Sigmoid colon (tissue), 6 donors: ENCODE measurements at regions not wholly inside any gene's neighbourhood (a gene's known extent, or its start where the extent isn't known, plus 50 kb on each side); places are given as distances from the start of the nearest gene placed in this dataset.

Experiments
- DNase-seq: peaks from one replicate; pipeline ENCODE4 v3.0.0-alpha.2; 2019
- H3K27ac ChIP-seq, 4 donors: fragments of 200-600 bp; sonication (generic); one replicate each; pipeline ENCODE4 v1.5.1; 2016 to 2019; ENCODE audit warnings: mild to moderate bottlenecking in 1 of 4
- H3K27me3 ChIP-seq, 3 donors: fragments of 200-600 bp; sonication (generic); one replicate each; pipeline ENCODE4 v1.5.1; 2019; ENCODE audit warnings: mild to moderate bottlenecking in 1 of 3
- H3K36me3 ChIP-seq, 4 donors: fragments of 200-600 bp; sonication (generic); one replicate each; pipeline ENCODE4 v1.5.1; 2016 to 2019
- H3K4me1 ChIP-seq, 4 donors: fragments of 200-600 bp; sonication (generic); one replicate each; pipeline ENCODE4 v1.5.1; 2017 to 2019
- H3K4me3 ChIP-seq, 4 donors: fragments of 200-600 bp; sonication (generic); one replicate each; pipeline ENCODE4 v1.5.1; 2017 to 2019; ENCODE audit warnings: mild to moderate bottlenecking in 2 of 4, moderate library complexity in 1 of 4
- H3K9me3 ChIP-seq, 4 donors: fragments of 200-600 bp in 3 of 4; sonication (generic) in 3 of 4; one replicate each; pipeline versions ENCODE4 v1.5.1 to v1.6.1; 2013 to 2019
- EP300 ChIP-seq, 4 donors: sonication (generic); formaldehyde crosslinking; IDR thresholded peaks; one replicate each; pipeline ENCODE4 v1.6.1; 2017; ENCODE audit warnings: antibody characterized with exemption in 4 of 4
- POLR2A ChIP-seq, 2 donors: fragments of 450-650 bp; IDR thresholded peaks; one replicate each; pipeline ENCODE4 v1.6.1; 2016; ENCODE audit warnings: antibody characterized with exemption in 2 of 2, mild to moderate bottlenecking in 2 of 2, moderate library complexity in 2 of 2
- POLR2AphosphoS5 ChIP-seq, 4 donors: sonication (generic); formaldehyde crosslinking; IDR thresholded peaks; one replicate each; pipeline ENCODE4 v1.6.1; 2017; ENCODE audit warnings: antibody characterized with exemption in 4 of 4
- WGBS, 2 donors: extraction: QIAGEN DNeasy Blood & Tissue Kit; methylation state at CpG; one replicate each; pipeline ENCODE4 v1.1.7; 2013; 5-methylcytosine and 5-hydroxymethylcytosine counted together
- intact Hi-C: fragments of 100-400 bp; cut with DNase I; formaldehyde crosslinking; loops from one replicate; pipeline ENCODE4 v1.15.1; 2023
- TF ChIP-seq, protein P1 (sequence below), 4 experiments: fragments of 450-650 bp in 3 of 4; fragments of 200-600 bp in 1 of 4; IDR thresholded peaks; one replicate each; pipeline ENCODE4 v1.5.1; 2016 to 2019; ENCODE audit warnings: antibody characterized with exemption in 4 of 4, mild to moderate bottlenecking in 3 of 4, moderate library complexity in 2 of 4
- donor health status: healthy with polysubstance abuse.
- donor health status: healthy.

DNA sequence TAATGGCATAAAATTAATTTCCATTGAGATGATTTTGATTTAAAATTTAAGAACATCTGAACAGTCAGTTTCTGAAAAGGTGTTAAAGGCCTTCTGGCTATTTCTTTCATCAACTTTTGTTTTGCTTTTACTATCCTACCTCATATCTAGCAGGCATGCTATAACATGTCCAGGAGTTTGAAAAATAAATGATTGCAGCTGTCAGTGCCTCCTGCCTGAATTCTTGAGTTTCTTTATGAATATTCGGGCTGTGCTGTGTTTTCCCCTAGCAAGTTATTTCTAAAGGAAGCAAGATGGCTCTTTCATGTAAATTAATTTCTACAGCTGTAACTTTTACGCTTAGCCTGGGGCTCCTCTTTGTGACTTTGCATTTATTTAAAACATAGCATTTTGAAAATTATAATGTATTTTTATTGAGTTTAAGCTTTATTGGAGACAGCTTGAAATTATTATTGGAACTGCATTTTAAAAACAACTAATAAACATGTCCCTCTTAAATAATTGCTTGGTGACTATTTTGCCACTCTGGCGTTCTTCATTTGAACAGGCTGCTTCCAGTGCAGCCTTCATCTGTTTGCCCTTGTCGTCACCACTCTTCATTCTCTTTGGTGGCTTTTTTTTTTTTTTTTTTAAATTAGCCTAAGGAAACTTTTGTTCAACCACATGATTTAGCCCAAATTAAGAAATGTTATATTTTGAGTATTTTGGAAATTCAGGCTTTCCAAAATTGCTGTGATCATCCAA is 1083.4 kb upstream of the LRRN3 start:
- Histone ChIP-seq H3K27me3 (no peaks in the 10 kb centered on the region), H3K4me3 (no peak overlapping the region), H3K27ac (no peak overlapping the region), H3K9me3 (no peaks in the 10 kb centered on the region), H3K4me1 (no peaks in the 10 kb centered on the region), H3K36me3 (no peaks in the 10 kb centered on the region)
- DNase-seq = no peak
- 75 to 77% methylated on average over 4 of the region's 4 CpGs for WGBS, 2 donors
- intact Hi-C loops = no loop called here
- TF ChIP-seq POLR2AphosphoS5 (IDR thresholded peaks at IDR 0.05) (no peak), POLR2A (IDR thresholded peaks at IDR 0.05) (no peak), EP300 (IDR thresholded peaks at IDR 0.05) (no peak)
- TF ChIP-seq, protein P1, sequence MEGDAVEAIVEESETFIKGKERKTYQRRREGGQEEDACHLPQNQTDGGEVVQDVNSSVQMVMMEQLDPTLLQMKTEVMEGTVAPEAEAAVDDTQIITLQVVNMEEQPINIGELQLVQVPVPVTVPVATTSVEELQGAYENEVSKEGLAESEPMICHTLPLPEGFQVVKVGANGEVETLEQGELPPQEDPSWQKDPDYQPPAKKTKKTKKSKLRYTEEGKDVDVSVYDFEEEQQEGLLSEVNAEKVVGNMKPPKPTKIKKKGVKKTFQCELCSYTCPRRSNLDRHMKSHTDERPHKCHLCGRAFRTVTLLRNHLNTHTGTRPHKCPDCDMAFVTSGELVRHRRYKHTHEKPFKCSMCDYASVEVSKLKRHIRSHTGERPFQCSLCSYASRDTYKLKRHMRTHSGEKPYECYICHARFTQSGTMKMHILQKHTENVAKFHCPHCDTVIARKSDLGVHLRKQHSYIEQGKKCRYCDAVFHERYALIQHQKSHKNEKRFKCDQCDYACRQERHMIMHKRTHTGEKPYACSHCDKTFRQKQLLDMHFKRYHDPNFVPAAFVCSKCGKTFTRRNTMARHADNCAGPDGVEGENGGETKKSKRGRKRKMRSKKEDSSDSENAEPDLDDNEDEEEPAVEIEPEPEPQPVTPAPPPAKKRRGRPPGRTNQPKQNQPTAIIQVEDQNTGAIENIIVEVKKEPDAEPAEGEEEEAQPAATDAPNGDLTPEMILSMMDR (IDR thresholded peaks at IDR 0.05) = no peak

DNA sequence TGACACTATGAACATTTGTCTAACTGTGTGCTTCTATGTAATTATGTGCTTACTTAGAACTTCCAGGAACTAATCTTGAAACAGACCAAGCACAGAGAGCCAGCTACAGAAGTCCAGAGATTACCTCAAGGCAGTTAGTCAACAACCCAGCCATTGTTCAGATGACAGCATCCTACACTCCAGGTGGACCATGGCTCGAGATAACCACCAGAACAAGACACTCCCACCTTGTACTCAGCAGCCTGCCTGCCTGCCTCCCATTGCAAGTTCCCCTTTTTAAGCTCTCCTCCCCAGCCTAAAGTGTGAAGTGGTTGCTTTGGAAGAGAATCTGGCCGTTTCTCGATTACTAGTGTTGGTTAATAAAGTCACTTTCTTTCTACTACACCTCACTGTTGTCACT is 1080.6 kb upstream of the LRRN3 start:
- TF ChIP-seq EP300 (IDR thresholded peaks at IDR 0.05) (no peak), POLR2A (IDR thresholded peaks at IDR 0.05) (no peak), POLR2AphosphoS5 (IDR thresholded peaks at IDR 0.05) (no peak)
- TF ChIP-seq, protein P1 (IDR thresholded peaks at IDR 0.05) = no peak
- Histone ChIP-seq H3K27me3 (no peaks in the 10 kb centered on the region), H3K4me3 (no peak overlapping the region), H3K36me3 (no peaks in the 10 kb centered on the region), H3K9me3 (no peaks in the 10 kb centered on the region), H3K27ac (no peak overlapping the region), H3K4me1 (no peaks in the 10 kb centered on the region)
- no peak for DNase-seq
- intact Hi-C loops = no loop called here
- WGBS, 2 donors = 35 to 63% methylated on average over 3 of the region's 3 CpGs

DNA sequence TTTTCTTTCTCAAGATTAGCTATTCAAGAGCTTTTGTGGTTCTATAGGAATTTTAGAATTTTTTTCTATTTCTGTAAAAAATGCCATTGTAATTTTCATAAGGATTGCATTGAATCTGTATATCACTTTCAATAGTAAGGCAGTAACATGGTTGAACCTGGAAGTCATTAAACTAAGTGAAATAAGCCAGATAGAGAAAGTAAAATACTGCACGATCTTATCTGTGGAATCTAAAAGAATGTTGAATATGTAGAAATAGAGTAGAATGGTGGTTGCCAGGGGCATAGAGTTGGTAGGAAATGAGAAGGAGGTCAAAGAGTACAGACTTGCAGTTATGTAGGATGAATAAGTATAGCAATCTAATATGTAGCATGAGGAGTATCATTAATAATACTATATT is 1073.5 kb upstream of the LRRN3 start:
- H3K27ac ChIP-seq = no peak overlapping the region
- no peak overlapping the region for H3K4me3 ChIP-seq
- intact Hi-C loops = no loop called here
- no peak for DNase-seq
- TF ChIP-seq, protein P1 (IDR thresholded peaks at IDR 0.05) = no peak
- TF ChIP-seq POLR2AphosphoS5 (IDR thresholded peaks at IDR 0.05) (no peak), EP300 (IDR thresholded peaks at IDR 0.05) (no peak), POLR2A (IDR thresholded peaks at IDR 0.05) (no peak)
- 74 to 78% methylated on average over 1 of the region's 1 CpG for WGBS, 2 donors
- H3K9me3 ChIP-seq = no peaks in the 10 kb centered on the region
- H3K27me3 ChIP-seq = no peaks in the 10 kb centered on the region
- H3K4me1 ChIP-seq = no peaks in the 10 kb centered on the region
- H3K36me3 ChIP-seq = no peaks in the 10 kb centered on the region

DNA sequence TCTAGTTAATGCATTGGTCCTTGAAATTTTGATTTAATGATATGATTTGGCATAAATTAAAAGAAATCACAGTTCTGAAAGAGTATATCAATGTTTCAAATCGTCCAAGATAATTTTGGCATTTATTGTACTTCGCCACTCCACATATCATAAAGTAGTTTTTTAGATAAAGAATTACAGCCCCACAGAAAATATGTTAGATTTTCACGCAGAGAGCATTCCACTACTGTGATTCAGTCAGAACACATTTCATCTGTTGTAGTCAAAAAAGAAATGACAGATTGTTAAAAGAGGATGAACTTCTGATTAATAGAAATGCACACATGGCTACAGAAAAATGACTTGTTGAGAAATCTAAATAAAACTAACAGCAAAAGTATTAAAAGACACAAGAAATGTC is 1063.5 kb upstream of the LRRN3 start:
- H3K27ac ChIP-seq = no peak overlapping the region
- no peaks in the 10 kb centered on the region for H3K9me3 ChIP-seq
- H3K36me3 ChIP-seq = no peaks in the 10 kb centered on the region
- H3K4me1 ChIP-seq = no peaks in the 10 kb centered on the region
- no peak for TF ChIP-seq POLR2A (IDR thresholded peaks at IDR 0.05)
- TF ChIP-seq, protein P1 (IDR thresholded peaks at IDR 0.05) = no peak
- TF ChIP-seq EP300 (IDR thresholded peaks at IDR 0.05) = no peak
- no peak for TF ChIP-seq POLR2AphosphoS5 (IDR thresholded peaks at IDR 0.05)
- no peaks in the 10 kb centered on the region for H3K27me3 ChIP-seq
- intact Hi-C loops = no loop called here
- H3K4me3 ChIP-seq = no peak overlapping the region
- WGBS, 2 donors = 47 to 73% methylated on average over 3 of the region's 3 CpGs
- no peak for DNase-seq

DNA sequence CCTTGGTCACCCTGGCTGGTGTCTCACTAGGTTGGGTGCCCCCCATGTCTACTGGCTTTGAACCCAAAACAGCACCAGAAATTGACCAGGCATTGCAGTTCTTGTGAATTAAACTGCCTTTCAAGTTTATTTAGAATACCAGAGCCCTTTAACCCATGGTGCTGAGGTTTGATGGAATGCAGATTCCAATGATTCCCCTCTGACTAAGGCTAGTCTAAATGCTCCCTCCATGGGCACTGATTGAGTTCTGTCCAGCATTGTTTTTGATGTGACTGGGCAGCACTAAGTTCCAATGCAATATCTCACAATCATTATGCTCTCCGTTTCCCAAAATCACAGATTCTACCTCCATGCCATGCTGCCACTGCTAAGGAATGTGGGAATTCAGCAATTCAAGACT is 1047.4 kb upstream of the LRRN3 start:
- no peaks in the 10 kb centered on the region for H3K36me3 ChIP-seq
- no peaks in the 10 kb centered on the region for H3K27me3 ChIP-seq
- no peak overlapping the region for H3K4me3 ChIP-seq
- H3K27ac ChIP-seq = no peak overlapping the region
- intact Hi-C loops = no loop called here
- TF ChIP-seq POLR2AphosphoS5 (IDR thresholded peaks at IDR 0.05) (no peak), EP300 (IDR thresholded peaks at IDR 0.05) (no peak), POLR2A (IDR thresholded peaks at IDR 0.05) (no peak)
- TF ChIP-seq, protein P1 (IDR thresholded peaks at IDR 0.05) = no peak
- 89 to 92% methylated on average over 1 of the region's 1 CpG for WGBS, 2 donors
- H3K9me3 ChIP-seq = no peaks in the 10 kb centered on the region
- H3K4me1 ChIP-seq = no peaks in the 10 kb centered on the region
- DNase-seq = no peak
